ENCODE measurements at regions not wholly inside any gene's neighbourhood (a gene's known extent, or its start where the extent isn't known, plus 50 kb on each side); places are given as distances from the start of the nearest gene placed in this dataset.
"Not testable (repeated sequence)": the region's sequence is repeated elsewhere in the genome, so short reads cannot be mapped to it uniquely, and the experiment has no call there.

DNA sequence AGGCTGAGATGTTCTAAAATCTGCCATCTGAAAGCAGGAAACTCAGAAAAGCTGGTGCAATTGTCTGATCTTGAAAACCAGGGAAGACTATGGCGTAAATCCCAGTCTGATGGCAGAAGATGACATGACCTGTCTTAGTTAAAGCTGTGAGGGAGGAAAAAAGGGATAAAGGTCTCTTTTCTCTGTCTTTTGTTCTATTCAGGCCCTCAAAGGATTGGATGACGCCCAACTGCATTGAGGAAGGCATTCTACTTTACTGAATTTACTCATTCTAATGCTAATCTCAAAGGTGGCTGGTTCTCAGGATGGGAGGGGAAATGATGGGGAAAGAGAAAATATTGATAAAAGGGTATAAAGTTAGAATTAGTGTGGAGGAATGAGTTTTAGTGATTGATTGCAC, 312.8 kb upstream of the CTNND2 start:
- DNase-seq = no peak

DNA sequence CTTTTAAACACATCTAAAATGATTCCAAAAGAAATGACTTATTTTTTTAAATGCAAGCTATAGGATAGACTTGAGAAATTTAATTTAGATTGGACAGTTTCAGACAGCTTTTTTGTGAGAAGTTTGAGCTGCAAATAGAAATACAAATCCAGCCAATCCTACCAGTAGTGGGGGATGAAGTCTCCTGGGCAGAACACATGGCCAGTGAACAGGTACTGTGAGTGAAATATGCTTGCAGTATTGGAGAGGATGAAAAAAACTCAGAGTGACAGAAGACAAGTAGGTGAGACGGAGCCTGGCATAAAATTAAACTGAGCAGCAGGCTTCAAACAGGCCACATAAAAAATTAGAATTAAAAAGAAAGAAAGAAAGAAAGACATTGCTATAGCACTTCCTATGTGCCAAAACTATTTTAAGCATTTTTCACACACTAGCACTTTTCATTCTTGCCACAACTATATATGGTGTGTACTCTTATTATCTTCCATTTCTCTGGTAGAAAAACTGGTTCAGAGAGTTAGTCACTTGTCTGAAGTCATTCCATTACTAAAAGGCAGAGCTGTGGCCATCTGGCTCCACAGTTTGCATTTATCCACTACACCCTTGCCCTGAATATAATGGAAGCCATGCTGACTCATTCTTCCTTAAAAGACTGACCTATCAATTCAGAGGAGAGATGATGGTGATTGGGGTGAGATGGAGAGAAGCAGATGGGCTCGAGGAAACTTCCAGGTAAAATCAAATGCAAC, 310.2 kb upstream of the CTNND2 start:
- DNase-seq = no peak

DNA sequence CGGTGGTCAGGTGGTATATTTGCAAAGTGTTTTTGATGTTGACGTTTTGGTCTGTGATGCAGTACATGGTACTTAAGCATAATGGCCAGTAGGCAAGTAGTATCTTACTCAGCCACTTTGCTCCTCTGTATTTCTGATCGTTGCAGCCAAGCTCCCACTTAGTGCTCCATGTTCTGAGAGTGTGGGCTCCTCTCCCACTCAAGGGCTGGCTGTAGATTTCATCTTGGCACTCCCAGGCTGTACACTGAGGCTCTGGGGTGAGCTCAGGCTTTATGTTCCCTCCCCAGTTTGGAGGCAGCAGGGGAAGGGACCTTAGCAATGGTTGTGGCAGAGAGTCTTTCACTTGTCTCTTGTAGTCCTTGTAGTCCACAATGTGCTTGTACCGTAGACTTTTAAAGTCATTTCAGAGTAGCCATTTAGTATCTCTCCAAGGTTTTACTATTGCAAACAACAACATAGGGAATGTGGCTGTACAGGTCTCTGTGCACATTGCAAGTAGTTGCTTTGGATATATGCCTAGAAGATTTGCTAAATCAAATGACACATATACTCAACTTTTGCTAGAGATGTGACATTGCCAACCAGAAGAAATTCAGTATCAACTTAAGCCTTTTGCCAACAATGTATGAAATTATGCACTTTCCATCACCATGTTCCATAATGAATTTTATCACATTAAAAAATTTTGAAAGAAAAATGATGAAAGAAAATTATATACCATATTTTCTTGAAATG, 304.3 kb upstream of the CTNND2 start:
- DNase-seq = no peak

DNA sequence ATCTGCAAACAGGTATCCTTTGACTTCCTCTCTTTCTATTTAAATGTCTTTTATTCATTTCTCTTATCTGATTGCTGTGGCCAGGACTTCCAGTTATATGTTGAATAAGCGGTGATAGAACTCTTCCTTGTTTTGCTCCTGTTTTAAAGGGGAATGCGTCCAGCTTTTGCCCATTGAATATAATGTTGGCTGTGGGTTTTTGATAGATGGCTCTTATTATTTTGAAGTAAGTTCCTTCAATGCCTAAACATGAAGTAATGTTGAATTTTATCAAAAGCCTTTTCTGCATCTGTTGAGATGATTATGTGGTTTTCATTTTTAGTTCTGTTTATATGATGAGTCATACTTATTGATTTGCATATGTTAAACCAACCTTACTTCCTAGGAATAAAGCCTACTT, 300.5 kb upstream of the CTNND2 start:
- no peak for DNase-seq

DNA sequence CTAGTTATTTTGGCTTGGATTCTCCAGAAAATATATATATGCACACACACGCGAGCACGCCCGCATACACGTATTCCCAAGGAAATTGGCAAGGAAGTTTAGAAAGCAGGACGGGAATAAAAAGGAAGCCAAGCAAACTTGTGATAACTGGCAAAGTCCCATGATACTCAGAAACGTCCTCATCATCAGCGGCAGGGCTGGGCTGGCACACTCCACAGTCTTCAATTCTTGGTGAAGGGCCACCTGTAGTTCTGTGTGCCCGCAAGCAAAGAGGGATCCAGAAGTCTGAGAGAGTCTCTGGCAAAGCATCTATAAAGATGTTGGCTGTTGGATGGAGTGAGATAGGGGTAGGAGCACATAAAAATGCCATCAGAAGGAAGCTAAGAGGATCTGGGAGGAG, 289.3 kb upstream of the CTNND2 start:
- no peak for DNase-seq

DNA sequence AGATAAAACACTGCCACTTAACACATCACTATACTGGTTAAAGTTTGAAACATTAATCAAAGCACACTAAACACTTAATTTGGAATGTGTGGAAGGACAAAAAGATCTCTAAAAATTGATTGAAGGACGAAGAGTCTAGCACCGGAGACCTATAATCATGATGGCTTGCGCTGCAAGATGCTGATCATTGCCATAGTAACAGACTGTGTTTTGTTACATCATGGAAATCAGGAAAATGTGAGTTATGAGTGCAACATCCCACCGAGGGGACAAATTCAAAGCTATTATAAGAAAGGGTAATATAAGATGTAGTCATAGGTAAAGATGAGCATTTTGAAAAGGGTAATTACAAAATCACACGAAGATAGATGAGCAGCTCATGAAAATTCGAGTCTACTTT, 278.8 kb upstream of the CTNND2 start:
- no peak for DNase-seq

DNA sequence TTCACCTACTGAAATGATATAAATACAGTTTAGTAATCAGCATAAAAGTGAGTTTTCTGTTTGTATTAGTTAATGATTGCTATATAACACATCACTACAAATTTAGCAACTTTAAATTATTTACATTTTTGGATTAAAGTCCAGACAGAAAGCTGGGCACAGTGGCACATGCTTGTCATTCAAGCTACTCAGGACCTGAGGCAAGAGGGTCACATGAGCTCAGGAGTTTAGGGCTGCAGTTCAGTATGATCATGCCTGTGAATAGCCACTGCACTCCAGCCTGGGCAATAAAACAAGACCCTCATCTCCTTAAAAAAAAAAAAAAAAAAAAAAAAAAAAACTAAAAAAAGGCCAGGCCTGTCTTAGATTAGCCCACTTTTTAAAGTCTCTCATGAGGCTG, 273.6 kb upstream of the CTNND2 start:
- DNase-seq = no peak

DNA sequence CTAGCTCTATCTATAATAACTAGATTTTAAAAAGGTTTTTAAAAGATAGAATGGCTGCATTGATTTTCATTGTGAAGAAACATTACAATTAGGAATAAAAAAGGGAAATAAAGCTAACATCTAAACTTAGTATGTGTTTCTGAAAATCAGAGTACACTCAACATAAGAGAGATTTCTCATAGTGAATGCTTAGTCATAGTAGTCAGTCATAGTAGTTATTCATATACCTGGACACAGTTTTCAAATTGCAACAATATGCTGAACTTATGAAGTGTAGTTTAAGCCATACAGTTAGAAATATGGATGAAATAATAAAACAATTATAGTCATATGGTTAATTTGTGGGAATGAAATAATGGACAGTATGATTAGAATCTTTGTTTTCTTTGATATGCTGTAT, 273.0 kb upstream of the CTNND2 start:
- DNase-seq = no peak

DNA sequence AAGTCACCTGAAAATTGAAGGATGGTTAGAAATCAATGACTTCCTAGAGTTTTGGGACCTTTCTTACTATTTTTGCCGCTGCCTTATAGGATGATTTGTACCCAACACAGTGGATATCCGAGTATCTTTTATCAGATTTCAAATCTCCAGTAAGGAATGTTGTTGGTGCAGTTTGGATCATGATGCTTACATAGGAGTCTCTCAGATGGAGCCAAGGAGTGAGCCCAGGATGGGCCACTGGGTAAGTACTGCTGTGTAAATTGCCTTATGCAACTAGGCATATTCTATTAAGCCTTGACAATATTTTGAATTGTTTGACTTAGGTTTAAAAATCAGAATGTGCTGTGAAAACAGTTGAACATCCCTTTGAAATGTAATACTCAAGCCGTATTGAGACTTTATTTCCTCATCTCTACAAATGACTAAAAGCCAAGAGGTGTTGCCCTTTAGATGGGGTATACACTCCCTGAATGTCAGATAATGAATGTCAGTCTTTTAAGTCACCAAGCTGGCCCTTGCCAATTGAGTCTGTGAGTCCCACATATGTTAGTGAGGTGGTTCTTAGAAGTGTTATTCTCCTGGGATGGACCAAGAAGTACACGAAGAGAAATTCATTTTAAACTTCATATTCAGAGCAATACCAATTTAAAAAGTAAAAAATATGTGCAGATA, 271.8 kb upstream of the CTNND2 start:
- DNase-seq = no peak

DNA sequence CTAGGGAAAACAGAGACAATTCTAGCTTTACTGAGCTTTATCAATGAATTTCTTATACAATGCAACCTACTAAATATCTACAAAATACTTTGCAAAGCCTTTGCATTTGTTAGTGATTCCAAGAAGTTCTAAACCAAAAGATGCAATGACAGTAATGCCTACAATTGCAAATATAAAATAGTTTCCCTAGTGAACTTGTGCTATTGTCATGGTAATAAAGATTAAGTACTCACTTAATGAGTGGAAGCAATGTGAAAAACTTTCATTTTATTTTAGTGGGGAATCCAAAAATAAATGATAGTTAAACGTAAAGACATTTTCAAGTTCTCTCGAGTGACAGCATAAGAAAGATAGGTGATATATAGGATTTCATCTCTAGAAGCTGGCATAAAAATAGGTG, 270.5 kb upstream of the CTNND2 start:
- DNase-seq = no peak

DNA sequence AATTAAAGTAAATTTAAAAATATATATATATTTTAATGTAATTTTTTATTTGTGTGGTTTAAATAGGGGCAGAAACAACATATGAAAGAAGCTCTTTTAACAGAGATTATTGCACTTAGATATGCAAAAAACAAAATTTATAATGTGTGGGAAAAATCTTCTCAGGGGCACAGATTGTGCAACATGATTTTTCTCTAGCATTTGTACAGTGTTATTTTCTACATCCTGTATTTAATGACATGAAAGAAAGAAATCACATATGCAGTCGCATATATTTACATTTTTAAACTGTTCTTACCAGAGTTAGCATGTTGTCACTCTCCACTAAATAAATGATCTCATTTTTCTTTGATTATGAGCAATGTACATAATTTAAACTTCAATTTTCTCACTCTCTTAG, 265.3 kb upstream of the CTNND2 start:
- DNase-seq = no peak

DNA sequence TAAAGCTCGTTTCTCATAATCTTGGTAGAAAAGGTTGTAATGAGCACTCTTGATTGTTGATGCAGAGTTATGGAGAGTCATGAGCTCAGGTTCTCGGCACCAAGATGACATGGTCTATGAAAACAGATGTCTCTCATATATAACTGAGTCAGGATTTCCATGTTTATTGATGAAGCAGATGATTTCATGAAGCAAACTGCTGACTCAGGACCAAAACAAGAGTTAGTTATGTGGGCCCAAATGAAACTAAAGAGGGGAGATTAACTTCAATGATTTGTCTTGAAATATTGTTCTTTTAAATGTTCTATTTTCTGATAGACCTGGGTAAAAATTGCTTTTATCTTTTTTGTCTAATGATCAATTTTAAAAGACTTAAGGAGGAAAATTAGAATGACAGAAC, 258.6 kb upstream of the CTNND2 start:
- no peak for DNase-seq

DNA sequence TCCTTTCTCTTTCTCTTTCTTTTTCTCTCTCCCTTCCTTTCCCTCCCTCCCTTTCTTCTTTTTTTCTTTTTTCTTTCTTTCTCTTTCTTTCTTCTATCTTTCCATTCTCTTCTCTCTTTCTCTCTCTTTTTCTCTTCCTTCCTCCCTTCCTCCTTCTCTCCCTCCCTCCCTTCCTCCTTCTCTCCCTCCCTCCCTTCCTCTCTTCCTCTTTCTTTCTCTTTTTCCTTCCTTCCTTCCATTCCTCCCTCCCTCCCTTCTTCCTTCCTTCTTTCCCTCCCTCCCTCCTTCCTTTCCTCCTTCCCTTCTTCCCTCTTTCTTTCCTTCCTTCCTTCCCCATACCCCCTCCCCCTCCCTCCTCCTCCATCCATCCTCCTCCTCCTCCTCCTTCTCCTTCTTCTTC, 243.3 kb upstream of the CTNND2 start:
- DNase-seq = no peak

DNA sequence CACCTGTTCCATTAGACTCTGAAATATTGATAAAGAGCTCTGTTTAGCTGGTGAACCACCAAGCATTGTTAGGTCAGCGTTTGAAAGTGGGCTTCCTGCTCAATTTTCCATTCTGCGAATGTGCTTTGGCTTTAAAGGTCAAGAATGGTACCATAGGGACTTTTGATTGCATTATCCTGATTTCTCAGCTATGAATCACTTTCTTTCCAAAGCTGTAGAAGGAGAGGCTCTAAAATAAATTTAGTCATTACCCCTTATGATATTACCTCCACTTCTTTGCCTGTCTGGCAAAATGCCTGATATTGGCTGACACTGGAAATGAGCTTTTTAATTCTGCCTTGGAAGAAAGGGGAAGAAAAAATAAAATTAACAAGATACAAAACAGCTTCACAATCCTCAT, 237.2 kb upstream of the CTNND2 start:
- DNase-seq = no peak

DNA sequence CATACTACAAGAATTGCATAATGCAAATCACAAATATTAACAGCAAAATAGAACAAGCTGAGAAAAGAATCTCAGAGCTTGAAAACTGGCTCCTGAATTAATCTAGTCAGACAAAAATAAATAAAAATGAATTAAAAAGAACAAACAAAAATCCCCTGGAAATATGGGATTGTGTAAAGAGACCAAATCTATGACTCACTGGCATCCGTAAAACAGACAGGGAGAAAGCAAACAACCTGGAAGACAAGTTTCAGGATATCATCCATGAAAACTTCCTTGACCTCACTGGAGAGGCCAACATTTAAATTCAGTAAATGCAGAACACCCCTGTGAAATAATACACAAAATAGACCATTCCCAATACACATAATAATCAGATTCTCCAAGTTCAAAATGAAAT, 229.3 kb upstream of the CTNND2 start:
- no peak for DNase-seq

DNA sequence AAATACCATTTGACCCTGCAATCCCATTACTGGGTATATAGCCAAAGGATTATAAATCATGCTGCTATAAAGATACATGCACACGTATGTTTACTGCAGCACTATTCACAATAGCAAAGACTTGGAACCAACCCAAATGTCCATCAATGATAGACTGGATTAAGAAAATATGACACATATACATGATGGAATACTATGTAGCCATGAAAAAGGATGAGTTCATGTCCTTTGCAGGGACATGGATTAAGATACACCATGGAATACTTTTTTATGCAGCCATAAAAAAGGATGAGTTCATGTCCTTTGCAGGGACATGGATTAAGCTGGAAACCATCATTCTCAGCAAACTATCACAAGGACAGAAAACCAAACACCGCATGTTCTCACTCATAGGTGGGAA, 226.8 kb upstream of the CTNND2 start:
- not testable (repeated sequence) for DNase-seq

DNA sequence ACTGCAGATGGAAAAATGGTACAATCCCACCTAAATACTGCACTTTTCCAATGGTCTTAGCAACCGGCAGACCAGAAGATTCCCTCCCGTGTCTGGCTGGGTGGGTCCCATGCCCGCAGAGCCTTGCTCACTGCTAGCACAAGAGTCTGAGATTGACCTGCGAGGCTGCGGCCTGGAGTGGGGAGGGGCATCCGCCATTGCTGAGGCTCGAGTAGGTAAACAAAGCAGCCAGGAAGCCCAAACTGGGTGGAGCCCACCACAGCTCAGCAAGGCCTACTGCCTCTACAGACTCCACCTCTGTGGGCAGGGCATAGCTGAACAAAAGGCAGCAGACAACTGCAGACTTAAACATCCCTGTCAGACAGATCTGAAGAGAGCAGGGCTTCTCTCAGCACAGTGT, 221.6 kb upstream of the CTNND2 start:
- DNase-seq = no peak

DNA sequence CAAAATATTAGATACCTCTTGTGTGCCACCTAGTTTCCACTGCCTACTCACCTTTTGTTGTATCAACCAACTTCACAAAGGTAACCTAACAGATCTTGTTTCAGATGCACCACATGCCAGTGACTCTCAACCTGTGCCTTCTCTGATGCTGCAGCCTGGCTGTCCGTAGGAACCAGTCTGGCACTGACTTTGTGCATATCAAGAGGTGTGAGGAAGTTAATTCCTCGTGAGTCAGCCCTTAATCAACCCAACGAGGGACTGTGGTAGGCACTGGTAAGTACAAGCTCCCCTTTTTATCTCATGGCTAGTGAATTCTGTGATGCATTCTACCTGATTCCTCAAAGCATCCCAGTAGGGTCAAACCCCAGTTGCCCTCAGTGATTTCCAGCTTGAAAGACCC, 215.4 kb upstream of the CTNND2 start:
- DNase-seq = no peak

DNA sequence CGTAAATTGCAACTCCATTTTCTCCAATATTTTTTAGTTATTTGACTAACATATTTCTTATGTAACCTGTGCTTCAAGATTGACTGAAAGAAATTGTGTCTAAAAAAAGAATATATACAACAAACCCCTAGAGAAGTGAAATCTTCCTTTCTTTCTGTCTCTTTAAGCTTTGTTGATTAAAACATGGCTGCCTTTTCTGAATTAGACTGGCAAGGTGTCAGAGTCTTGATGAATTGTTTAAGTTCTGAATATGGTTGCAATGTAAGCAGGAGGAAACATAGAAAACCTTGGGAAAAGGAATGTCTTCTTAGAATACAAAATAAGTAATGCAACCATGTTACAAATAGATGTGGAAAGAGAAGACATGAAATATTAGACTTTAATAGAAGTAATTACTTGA, 209.8 kb upstream of the CTNND2 start:
- DNase-seq = no peak

DNA sequence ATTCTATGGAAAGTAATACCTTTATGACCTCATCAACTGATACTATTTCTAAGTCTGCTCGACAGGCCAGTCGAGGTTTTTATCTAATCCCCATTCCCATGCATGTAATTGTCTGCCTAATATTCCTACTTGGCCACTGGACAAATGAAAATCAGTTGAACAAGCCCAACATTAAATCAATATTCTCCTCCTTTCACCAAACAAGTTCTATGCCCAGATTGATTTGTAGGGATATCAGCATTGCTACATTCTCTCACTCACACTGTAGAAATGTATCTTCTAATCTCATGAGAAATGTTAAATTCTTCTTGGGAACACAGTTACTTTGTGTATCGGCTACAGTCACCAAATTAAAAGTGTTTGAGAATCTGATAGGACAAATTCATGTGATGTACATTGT, 208.8 kb upstream of the CTNND2 start:
- no peak for DNase-seq

DNA sequence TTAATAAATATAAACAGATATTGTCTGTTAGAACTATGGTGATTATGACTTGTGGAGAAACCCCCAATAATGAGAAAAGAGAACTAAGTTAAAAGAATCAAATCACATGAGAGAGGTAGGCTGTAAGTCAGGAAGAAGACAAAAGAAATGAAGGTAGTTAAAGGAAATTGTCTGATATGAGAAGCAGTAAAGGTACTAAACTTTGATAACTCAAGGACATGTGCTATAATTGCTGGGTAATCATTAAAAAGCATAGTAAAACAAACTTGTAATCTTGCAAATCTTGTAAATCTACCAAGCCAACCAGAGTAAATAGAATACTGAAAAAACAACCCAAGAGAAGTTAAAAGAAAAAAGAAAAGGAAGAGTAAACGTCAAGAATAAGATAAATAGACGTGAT, 207.0 kb upstream of the CTNND2 start:
- DNase-seq = no peak

DNA sequence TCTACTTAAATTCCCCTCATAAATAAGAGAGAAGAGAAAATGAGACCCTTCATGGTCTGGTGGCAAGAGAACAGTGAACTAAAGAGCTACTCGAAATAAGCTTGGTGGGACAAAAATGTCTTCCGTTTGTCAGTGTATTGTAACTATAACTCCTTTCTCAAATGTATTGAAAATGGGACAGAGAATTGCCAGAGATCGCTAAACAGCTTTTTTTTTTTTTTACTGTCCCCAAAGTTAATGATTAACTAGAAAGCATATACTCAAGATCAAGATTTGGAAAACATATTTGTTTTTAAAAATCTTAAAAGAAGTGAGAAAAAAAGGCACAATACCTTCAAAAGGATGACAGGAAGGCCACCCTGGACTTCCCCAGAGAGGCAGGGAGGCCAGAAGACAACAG, 206.4 kb upstream of the CTNND2 start:
- DNase-seq = no peak

DNA sequence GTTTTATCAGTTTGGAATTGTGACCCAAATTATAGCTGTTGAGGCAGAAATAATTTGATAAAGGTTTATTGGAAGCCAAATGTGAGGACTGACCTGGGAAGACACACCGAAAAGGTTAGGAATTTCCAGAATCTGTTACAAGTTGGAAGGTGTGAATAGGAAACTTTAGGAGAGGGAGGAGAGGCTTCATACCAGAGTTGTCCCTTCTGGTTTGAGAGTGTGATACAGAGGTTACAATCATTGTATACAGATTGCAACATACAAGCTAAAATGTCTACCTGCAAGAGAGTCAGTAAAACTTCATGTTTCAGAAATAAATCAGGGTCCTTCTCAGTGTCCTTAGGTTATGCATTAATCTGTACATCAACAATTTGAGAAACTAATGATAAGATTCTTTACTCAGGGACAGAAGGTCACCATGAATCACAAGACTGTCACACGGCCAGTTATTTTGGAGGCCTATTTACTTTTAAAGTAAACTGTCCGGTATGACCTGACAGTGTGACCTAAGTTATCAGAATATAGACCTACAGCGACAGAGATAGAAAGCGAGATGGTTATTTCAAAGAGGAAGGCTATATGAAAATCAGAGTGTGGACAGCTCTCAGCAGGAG, 204.9 kb upstream of the CTNND2 start:
- no peak for DNase-seq

DNA sequence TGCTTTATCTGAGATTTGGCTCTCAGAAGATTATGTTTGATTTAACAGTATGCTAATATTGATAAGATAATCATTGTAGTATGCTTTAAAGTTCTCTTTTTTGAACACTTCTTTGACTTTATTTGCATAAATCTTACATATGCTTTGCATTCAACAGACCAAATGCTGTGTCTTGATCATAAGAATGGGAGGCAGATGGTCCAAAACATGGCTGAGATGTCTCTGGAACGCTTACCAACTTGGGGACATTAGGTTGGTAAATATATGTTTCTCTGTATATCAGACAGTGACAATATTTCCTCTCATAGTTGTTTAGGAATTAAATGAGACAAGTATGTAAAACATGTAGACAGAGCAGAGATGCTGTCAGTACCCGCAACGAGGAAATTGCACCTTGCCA, 197.9 kb upstream of the CTNND2 start:
- no peak for DNase-seq

Data from fibroblast of skin of back (primary cell).